VCaP (cell line): ENCODE measurements at regions not wholly inside any gene's neighbourhood (a gene's known extent, or its start where the extent isn't known, plus 50 kb on each side); places are given as distances from the start of the nearest gene placed in this dataset.

Experiments
- H3K27ac ChIP-seq: fragments of 450-650 bp; 2 replicates; pipeline ENCODE4 v1.5.1; 2017
- CTCF ChIP-seq: fragments of 450-650 bp; conservative IDR thresholded peaks from 2 replicates; pipeline ENCODE4 v1.5.1; 2017; ENCODE audit warnings: mild to moderate bottlenecking, moderate library complexity

GRCh38 chr9:109681301-109681700, 98.7 kb upstream of the PALM2AKAP2 start:
- H3K27ac ChIP-seq = no peak overlapping the region

GRCh38 chr9:109682227-109682626, 97.8 kb upstream of the PALM2AKAP2 start:
- TF ChIP-seq CTCF = no peak
- no peak overlapping the region for H3K27ac ChIP-seq

More at GRCh38 chr9:109681301-109681700, 98.7 kb upstream of the PALM2AKAP2 start:
- no peak for TF ChIP-seq CTCF

GRCh38 chr9:109683521-109683920, 96.5 kb upstream of the PALM2AKAP2 start:
- TF ChIP-seq CTCF = no peak
- no peak overlapping the region for H3K27ac ChIP-seq

GRCh38 chr9:109689701-109690100, 90.3 kb upstream of the PALM2AKAP2 start:
- no peak for TF ChIP-seq CTCF
- H3K27ac ChIP-seq = no peak overlapping the region

GRCh38 chr9:109699019-109699418, 81.0 kb upstream of the PALM2AKAP2 start:
- H3K27ac ChIP-seq = no peak overlapping the region
- TF ChIP-seq CTCF = no peak

GRCh38 chr9:109704546-109704945, 75.5 kb upstream of the PALM2AKAP2 start:
- no peak overlapping the region for H3K27ac ChIP-seq
- TF ChIP-seq CTCF = no peak

GRCh38 chr9:109705515-109705914, 74.5 kb upstream of the PALM2AKAP2 start:
- no peak for TF ChIP-seq CTCF
- no peak overlapping the region for H3K27ac ChIP-seq

- TF ChIP-seq CTCF = no peak
- no peak overlapping the region for H3K27ac ChIP-seq
Measured at GRCh38 chr9:109707355-109707754, 72.6 kb upstream of the PALM2AKAP2 start.
